RWPE2 (cell line): ENCODE measurements at regions not wholly inside any gene's neighbourhood (a gene's known extent, or its start where the extent isn't known, plus 50 kb on each side); places are given as distances from the start of the nearest gene placed in this dataset.

Source experiments
- ATAC-seq: fragments of 200-7000 bp; cut with Tn5 transposase; 3 replicates; pipeline ENCODE4 v1.9.1; 2021; ENCODE audit warnings: low read depth
- DNase-seq: peaks from one replicate; pipeline ENCODE4 v3.0.0-alpha.2; 2020; ENCODE audit warnings: low spot score
- H3K27ac ChIP-seq: fragments of 450-650 bp; 2 replicates; pipeline ENCODE4 v1.5.1; 2017; ENCODE audit warnings: mild to moderate bottlenecking; ENCODE audit not compliant: poor library complexity, severe bottlenecking
- H3K27me3 ChIP-seq: fragments of 250-450 bp; sonication (Bioruptor Pico); 2 replicates; pipeline ENCODE4 v1.5.1; 2021; ENCODE audit warnings: mild to moderate bottlenecking, moderate library complexity; ENCODE audit not compliant: insufficient read depth, poor library complexity, severe bottlenecking
- H3K36me3 ChIP-seq: fragments of 250-450 bp; sonication (Bioruptor Pico); 2 replicates; pipeline ENCODE4 v1.5.1; 2020; ENCODE audit warnings: low read depth, mild to moderate bottlenecking, moderate library complexity
- H3K4me1 ChIP-seq: fragments of 250-450 bp; sonication (Bioruptor Pico); 2 replicates; pipeline ENCODE4 v1.5.1; 2021; ENCODE audit warnings: mild to moderate bottlenecking, moderate library complexity; ENCODE audit not compliant: insufficient read depth, poor library complexity, severe bottlenecking
- H3K4me3 ChIP-seq: fragments of 250-450 bp; sonication (Bioruptor Pico); 2 replicates; pipeline ENCODE4 v1.5.1; 2021; ENCODE audit warnings: mild to moderate bottlenecking, moderate library complexity; ENCODE audit not compliant: severe bottlenecking
- H3K9me3 ChIP-seq: fragments of 250-450 bp; sonication (Bioruptor Pico); 2 replicates; pipeline ENCODE4 v1.5.1; 2021; ENCODE audit warnings: mild to moderate bottlenecking, moderate library complexity; ENCODE audit not compliant: severe bottlenecking
- TF ChIP-seq, protein P1 (sequence below): fragments of 450-650 bp; IDR thresholded peaks from one replicate; pipeline ENCODE4 v1.5.1; 2017; ENCODE audit warnings: mild to moderate bottlenecking, moderate library complexity; ENCODE audit not compliant: poor library complexity, severe bottlenecking

- Histone ChIP-seq H3K4me1 (no peaks in the 10 kb centered on the region), H3K27ac (no peak overlapping the region), H3K4me3 (no peak overlapping the region), H3K36me3 (no peaks in the 10 kb centered on the region), H3K27me3 (peaks cover 34% of the 10 kb centered on the region), H3K9me3 (no peaks in the 10 kb centered on the region)
- ATAC-seq (no peak), DNase-seq (no peak)
- TF ChIP-seq, protein P1, sequence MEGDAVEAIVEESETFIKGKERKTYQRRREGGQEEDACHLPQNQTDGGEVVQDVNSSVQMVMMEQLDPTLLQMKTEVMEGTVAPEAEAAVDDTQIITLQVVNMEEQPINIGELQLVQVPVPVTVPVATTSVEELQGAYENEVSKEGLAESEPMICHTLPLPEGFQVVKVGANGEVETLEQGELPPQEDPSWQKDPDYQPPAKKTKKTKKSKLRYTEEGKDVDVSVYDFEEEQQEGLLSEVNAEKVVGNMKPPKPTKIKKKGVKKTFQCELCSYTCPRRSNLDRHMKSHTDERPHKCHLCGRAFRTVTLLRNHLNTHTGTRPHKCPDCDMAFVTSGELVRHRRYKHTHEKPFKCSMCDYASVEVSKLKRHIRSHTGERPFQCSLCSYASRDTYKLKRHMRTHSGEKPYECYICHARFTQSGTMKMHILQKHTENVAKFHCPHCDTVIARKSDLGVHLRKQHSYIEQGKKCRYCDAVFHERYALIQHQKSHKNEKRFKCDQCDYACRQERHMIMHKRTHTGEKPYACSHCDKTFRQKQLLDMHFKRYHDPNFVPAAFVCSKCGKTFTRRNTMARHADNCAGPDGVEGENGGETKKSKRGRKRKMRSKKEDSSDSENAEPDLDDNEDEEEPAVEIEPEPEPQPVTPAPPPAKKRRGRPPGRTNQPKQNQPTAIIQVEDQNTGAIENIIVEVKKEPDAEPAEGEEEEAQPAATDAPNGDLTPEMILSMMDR, result no peak
Observed at GRCh38 chr1:47705517-47706130, 267.8 kb downstream of the FOXD2 start.

DNA sequence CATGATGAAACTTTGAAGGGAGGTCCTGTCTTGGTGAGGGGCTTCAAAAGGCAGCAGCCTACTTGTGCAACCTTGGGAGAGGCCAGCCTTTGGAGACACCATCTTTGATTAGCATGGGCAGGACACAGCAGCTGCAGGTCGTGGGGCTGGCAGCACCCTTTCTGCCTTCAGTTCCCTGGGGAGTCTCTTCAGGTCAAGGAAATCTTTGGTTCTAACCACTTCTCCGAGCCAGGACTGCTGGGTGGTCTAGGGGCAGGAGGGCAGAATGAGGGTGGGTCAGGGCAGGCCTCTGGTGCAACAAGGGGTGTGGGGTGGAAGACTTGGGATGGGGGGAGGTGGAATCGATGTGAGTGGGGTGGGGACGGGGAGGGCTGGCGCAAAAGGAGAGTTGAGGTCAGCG is 269.7 kb downstream of the FOXD2 start:
- Histone ChIP-seq H3K27me3 (peaks cover 49% of the 10 kb centered on the region), H3K36me3 (no peaks in the 10 kb centered on the region), H3K27ac (no peak overlapping the region), H3K9me3 (no peaks in the 10 kb centered on the region), H3K4me3 (no peak overlapping the region), H3K4me1 (no peaks in the 10 kb centered on the region)
- DNase-seq (no peak), ATAC-seq (no peak)
- TF ChIP-seq, protein P1, result no peak

DNA sequence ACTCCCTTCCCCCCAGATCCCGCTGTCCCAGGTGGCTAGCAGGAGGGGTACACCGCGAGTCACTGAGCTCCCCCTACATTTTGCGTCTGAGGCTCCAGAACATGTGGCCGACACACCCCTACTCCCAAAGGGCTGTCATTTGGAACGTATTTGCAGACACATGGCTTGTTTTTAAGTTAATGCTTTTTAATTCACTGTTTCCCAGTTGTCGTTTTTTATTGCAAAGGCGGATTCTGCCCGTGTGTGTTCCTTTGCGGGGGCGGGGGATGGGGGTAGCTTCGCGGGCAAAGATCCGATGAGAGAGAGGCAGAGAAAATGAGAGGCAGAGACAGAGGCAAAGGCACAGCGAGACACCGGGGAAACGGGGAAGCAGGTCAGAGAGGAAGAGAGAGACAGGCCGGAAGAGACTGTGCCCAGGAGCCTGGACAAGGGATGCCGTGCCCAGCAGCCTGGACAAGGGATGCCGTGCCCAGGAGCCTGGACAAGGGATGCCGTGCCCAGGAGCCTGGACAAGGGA is 270.2 kb downstream of the FOXD2 start:
- Histone ChIP-seq H3K27ac (no peak overlapping the region), H3K36me3 (no peaks in the 10 kb centered on the region), H3K27me3 (peaks cover 49% of the 10 kb centered on the region), H3K4me1 (no peaks in the 10 kb centered on the region), H3K4me3 (no peak overlapping the region), H3K9me3 (no peaks in the 10 kb centered on the region)
- ATAC-seq, result no peak
- TF ChIP-seq, protein P1, result no peak
- DNase-seq, result no peak

DNA sequence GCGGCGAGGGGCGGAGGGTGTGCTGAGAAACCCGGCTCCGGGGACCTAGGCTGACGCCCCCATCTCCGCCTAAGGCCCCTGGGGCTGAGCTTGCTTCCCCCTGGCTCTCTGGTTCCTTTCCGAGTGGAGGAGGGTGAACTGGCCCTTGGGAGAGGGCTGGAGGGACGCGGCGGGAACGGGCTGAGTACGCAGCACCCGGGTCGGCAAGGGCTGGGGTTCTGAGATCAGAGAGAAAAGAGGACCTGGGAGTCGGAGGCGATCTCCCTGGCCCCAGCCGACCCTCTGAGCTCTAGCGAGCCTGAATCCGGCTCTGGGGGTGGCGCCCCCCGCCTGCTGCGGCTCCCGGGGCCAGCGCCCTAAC is 270.8 kb downstream of the FOXD2 start:
- TF ChIP-seq, protein P1, result no peak
- no peak for DNase-seq
- H3K9me3 ChIP-seq, result no peaks in the 10 kb centered on the region
- no peaks in the 10 kb centered on the region for H3K36me3 ChIP-seq
- H3K4me1 ChIP-seq, result no peaks in the 10 kb centered on the region
- ATAC-seq, result no peak
- H3K27me3 ChIP-seq, result peaks cover 49% of the 10 kb centered on the region
- no peak overlapping the region for H3K4me3 ChIP-seq
- H3K27ac ChIP-seq, result no peak overlapping the region
